Caco-2 (cell line): ENCODE measurements at regions not wholly inside any gene's neighbourhood (a gene's known extent, or its start where the extent isn't known, plus 50 kb on each side); places are given as distances from the start of the nearest gene placed in this dataset.

Experiments used
- BruUV-seq: library from RNA; stranded (reverse); fragments of 400-500 nt; replicated peaks from 2 replicates; lab custom pipeline; 2021; lab: Mats Ljungman, UMichigan
- CTCF ChIA-PET: fragments of 300-600 bp; sonication (Branson Sonifier 250); formaldehyde crosslinking; loops from one replicate; lab custom pipeline; 2022; ENCODE audit warnings: antibody characterized with exemption; lab: Charles Lee
- POLR2A ChIA-PET: fragments of 300-600 bp; sonication (Branson Sonifier 250); formaldehyde crosslinking; loops from one replicate; lab custom pipeline; 2022; ENCODE audit warnings: antibody characterized with exemption; lab: Charles Lee
- DNase-seq, 2 experiments: peaks; one replicate each; pipeline versions ENCODE4 v3.0.0 to v3.0.0-alpha.2; 2020 to 2022
- H3K27me3 ChIP-seq: replicated peaks from 2 replicates; pipeline ENCODE4 v1.6.0; 2011; ENCODE audit warnings: low read length; ENCODE audit not compliant: control insufficient read depth, insufficient read depth
- H3K36me3 ChIP-seq: 2 replicates; pipeline ENCODE4 v1.5.1; 2011; ENCODE audit warnings: low read length; ENCODE audit not compliant: control insufficient read depth, insufficient read depth
- H3K4me1 ChIP-seq: fragments of 250-450 bp; sonication (Bioruptor Pico); 2 replicates; pipeline ENCODE4 v1.5.1; 2020; ENCODE audit warnings: mild to moderate bottlenecking
- H3K4me3 ChIP-seq: 2 replicates; pipeline ENCODE4 v1.5.1; 2011; ENCODE audit warnings: low read depth, mild to moderate bottlenecking, control low read depth, low read length
- H3K9me3 ChIP-seq: fragments of 250-450 bp; sonication (Bioruptor Pico); 2 replicates; pipeline ENCODE4 v1.5.1; 2020; ENCODE audit warnings: mild to moderate bottlenecking, moderate library complexity
- H3K27ac Mint-ChIP-seq: one replicate; pipeline ENCODE4 v1.8.0; 2022; ENCODE audit warnings: mixed read lengths; ENCODE audit not compliant: unreplicated experiment
- H3K27me3 Mint-ChIP-seq: one replicate; pipeline ENCODE4 v1.8.0; 2022; ENCODE audit warnings: mixed read lengths; ENCODE audit not compliant: insufficient read depth, unreplicated experiment
- H3K36me3 Mint-ChIP-seq: one replicate; pipeline ENCODE4 v1.8.0; 2022; ENCODE audit warnings: mild to moderate bottlenecking, mixed read lengths; ENCODE audit not compliant: insufficient read depth, unreplicated experiment
- H3K4me1 Mint-ChIP-seq: one replicate; pipeline ENCODE4 v1.8.0; 2022; ENCODE audit warnings: low read depth, mixed read lengths; ENCODE audit not compliant: unreplicated experiment
- H3K4me3 Mint-ChIP-seq: one replicate; pipeline ENCODE4 v1.8.0; 2022; ENCODE audit warnings: mild to moderate bottlenecking, moderate library complexity, mixed read lengths; ENCODE audit not compliant: unreplicated experiment
- H3K9me3 Mint-ChIP-seq: one replicate; pipeline ENCODE4 v1.8.0; 2022; ENCODE audit warnings: mixed read lengths; ENCODE audit not compliant: unreplicated experiment
- intact Hi-C: fragments of 100-400 bp; cut with micrococcal nuclease; formaldehyde crosslinking; loops from one replicate; pipeline ENCODE4 v1.10.0; 2022; ENCODE audit not compliant: unreplicated experiment
- TF ChIP-seq, protein P1 (sequence below), 2 experiments: fragments of 200-600 bp in 1 of 2; IDR thresholded peaks; 1 replicate in 1 of 2; 2 replicates in 1 of 2; pipeline versions ENCODE4 v1.5.1 to v1.8.0; 2011 to 2022; ENCODE audit warnings: antibody characterized with exemption in 1 of 2, control low read depth in 1 of 2, inconsistent platforms in 1 of 2, low read depth in 1 of 2, low read length in 1 of 2, mild to moderate bottlenecking in 1 of 2, moderate library complexity in 1 of 2; ENCODE audit not compliant: insufficient read depth in 1 of 2, severe bottlenecking in 1 of 2, unreplicated experiment in 1 of 2

GRCh38 chr2:126761256-126761980 lies 105.5 kb downstream of the GYPC start:
- H3K4me3 Mint-ChIP-seq: no peak overlapping the region
- intact Hi-C loops: no loop called here
- Histone ChIP-seq H3K4me3 (no peak overlapping the region), H3K27me3 (no peaks in the 10 kb centered on the region; the same call in 1 of the 2 replicates), H3K4me1 (no peaks in the 10 kb centered on the region), H3K36me3 (no peaks in the 10 kb centered on the region), H3K9me3 (peaks cover under 1% of the 10 kb centered on the region; the same call in 1 of the 2 replicates)
- no peak overlapping the region for H3K27ac Mint-ChIP-seq
- no TSS peak for BruUV-seq
- H3K36me3 Mint-ChIP-seq: no peaks in the 10 kb centered on the region
- peaks cover 14% of the 10 kb centered on the region for H3K27me3 Mint-ChIP-seq
- H3K9me3 Mint-ChIP-seq: no peaks in the 10 kb centered on the region
- ChIA-PET CTCF (no interaction called here), POLR2A (no interaction called here)
- no peak for DNase-seq
- TF ChIP-seq, protein P1, sequence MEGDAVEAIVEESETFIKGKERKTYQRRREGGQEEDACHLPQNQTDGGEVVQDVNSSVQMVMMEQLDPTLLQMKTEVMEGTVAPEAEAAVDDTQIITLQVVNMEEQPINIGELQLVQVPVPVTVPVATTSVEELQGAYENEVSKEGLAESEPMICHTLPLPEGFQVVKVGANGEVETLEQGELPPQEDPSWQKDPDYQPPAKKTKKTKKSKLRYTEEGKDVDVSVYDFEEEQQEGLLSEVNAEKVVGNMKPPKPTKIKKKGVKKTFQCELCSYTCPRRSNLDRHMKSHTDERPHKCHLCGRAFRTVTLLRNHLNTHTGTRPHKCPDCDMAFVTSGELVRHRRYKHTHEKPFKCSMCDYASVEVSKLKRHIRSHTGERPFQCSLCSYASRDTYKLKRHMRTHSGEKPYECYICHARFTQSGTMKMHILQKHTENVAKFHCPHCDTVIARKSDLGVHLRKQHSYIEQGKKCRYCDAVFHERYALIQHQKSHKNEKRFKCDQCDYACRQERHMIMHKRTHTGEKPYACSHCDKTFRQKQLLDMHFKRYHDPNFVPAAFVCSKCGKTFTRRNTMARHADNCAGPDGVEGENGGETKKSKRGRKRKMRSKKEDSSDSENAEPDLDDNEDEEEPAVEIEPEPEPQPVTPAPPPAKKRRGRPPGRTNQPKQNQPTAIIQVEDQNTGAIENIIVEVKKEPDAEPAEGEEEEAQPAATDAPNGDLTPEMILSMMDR (IDR thresholded peaks at IDR 0.05; ENCODE audit: insufficient read depth in 1 of 2, low read depth in 1 of 2, low read length in 1 of 2, severe bottlenecking in 1 of 2, unreplicated experiment in 1 of 2): no peak
- H3K4me1 Mint-ChIP-seq: no peaks in the 10 kb centered on the region

DNA sequence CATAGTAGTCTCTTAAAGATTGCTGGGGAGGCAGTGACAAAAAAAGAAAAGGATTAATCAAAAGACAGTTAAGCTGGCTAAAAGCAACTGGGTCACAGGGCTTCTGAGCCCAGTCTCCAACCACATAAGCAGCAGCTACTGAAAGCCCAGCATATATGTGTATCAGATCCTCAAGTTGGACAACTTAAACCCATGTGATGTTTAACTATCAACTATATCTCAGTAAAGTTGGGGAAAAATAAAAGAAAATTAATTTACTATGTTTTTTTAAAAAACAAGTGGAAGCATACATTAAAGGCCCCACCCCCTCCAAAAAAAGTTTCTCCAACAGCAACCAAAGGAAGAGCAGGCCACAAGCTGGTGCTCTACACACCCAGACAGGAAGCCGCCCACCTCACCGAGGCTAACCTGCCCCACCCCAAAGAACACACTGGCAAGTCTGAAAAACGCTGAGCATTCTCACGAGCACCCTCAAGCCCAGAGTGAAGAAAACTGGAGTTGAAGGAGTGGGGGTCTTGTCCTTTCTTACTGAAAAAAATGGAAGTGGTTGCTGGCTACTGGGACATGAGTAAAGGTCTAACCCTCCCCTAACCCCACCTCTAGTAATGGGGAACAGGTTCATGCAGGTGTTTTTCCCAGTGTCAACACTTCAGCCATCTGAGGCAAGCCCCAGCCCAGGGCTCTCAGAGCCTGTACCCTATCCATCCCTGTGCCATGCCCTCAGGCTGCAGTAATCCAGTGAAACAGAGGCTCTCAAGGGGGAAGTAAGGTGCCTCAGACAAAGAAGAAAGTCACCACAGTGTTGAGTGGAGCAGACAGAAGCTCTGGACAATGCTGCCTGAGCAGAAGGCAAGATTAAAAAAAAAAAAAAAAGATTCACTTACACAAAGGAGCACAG lies 106.3 kb downstream of the GYPC start:
- no peaks in the 10 kb centered on the region for H3K9me3 Mint-ChIP-seq
- TF ChIP-seq, protein P1 (IDR thresholded peaks at IDR 0.05; ENCODE audit: insufficient read depth in 1 of 2, low read depth in 1 of 2, low read length in 1 of 2, severe bottlenecking in 1 of 2, unreplicated experiment in 1 of 2): no peak
- POLR2A ChIA-PET: no interaction called here
- no peak overlapping the region for H3K4me3 Mint-ChIP-seq
- H3K36me3 Mint-ChIP-seq: no peaks in the 10 kb centered on the region
- CTCF ChIA-PET: no interaction called here
- DNase-seq: no peak
- H3K4me1 Mint-ChIP-seq: no peaks in the 10 kb centered on the region
- no peaks in the 10 kb centered on the region; the same call in 1 of the 2 replicates for H3K27me3 ChIP-seq
- no peak overlapping the region for H3K27ac Mint-ChIP-seq
- H3K4me3 ChIP-seq: no peak overlapping the region
- H3K9me3 ChIP-seq: no peaks in the 10 kb centered on the region
- H3K27me3 Mint-ChIP-seq: peaks cover 16% of the 10 kb centered on the region
- no peaks in the 10 kb centered on the region for H3K4me1 ChIP-seq
- H3K36me3 ChIP-seq: no peaks in the 10 kb centered on the region
- BruUV-seq: no TSS peak
- intact Hi-C loops: no loop called here

GRCh38 chr2:126764686-126765265 lies 108.8 kb downstream of the GYPC start:
- no peaks in the 10 kb centered on the region for H3K36me3 Mint-ChIP-seq
- intact Hi-C loops: no loop called here
- no peak for DNase-seq
- TF ChIP-seq, protein P1 (IDR thresholded peaks at IDR 0.05; ENCODE audit: insufficient read depth in 1 of 2, low read depth in 1 of 2, low read length in 1 of 2, severe bottlenecking in 1 of 2, unreplicated experiment in 1 of 2): no peak
- Histone ChIP-seq H3K4me1 (no peaks in the 10 kb centered on the region), H3K27me3 (no peaks in the 10 kb centered on the region; the same call in none of the 2 replicates), H3K36me3 (no peaks in the 10 kb centered on the region), H3K4me3 (no peak overlapping the region), H3K9me3 (no peaks in the 10 kb centered on the region)
- no peaks in the 10 kb centered on the region for H3K4me1 Mint-ChIP-seq
- H3K27ac Mint-ChIP-seq: no peak overlapping the region
- ChIA-PET CTCF (no interaction called here), POLR2A (no interaction called here)
- peaks cover 14% of the 10 kb centered on the region for H3K27me3 Mint-ChIP-seq
- H3K9me3 Mint-ChIP-seq: no peaks in the 10 kb centered on the region
- H3K4me3 Mint-ChIP-seq: no peak overlapping the region
- BruUV-seq: no TSS peak
